8988T (cell line): ENCODE measurements at regions not wholly inside any gene's neighbourhood (a gene's known extent, or its start where the extent isn't known, plus 50 kb on each side); places are given as distances from the start of the nearest gene placed in this dataset.

Source experiments
- DNase-seq: peaks from one replicate; pipeline ENCODE4 v3.0.0; 2011

GRCh38 chr16:85312642-85313525, 200.6 kb upstream of the CIBAR2 start:
- DNase-seq: no peak

GRCh38 chr16:85313526-85314301, 201.4 kb upstream of the CIBAR2 start:
- DNase-seq: no peak

GRCh38 chr16:85314512-85314971, 202.3 kb upstream of the CIBAR2 start:
- DNase-seq: no peak

GRCh38 chr16:85315866-85316265, 203.6 kb upstream of the CIBAR2 start:
- DNase-seq: no peak

GRCh38 chr16:85316321-85316919, 204.1 kb upstream of the CIBAR2 start:
- DNase-seq: peak; percentile 89

- DNase-seq: no peak
Measured at GRCh38 chr16:85316944-85317343, 204.7 kb upstream of the CIBAR2 start.

- no peak for DNase-seq
Measured at GRCh38 chr16:85317704-85318103, 205.4 kb upstream of the CIBAR2 start.

GRCh38 chr16:85319208-85319983, 207.1 kb upstream of the CIBAR2 start:
- no peak for DNase-seq

GRCh38 chr16:85319984-85320440, 207.7 kb upstream of the CIBAR2 start:
- no peak for DNase-seq

- no peak for DNase-seq
Measured at GRCh38 chr16:85320677-85321385, 208.6 kb upstream of the CIBAR2 start.

GRCh38 chr16:85321509-85322271, 209.4 kb upstream of the CIBAR2 start:
- DNase-seq: no peak

GRCh38 chr16:85323230-85323960, 211.1 kb upstream of the CIBAR2 start:
- DNase-seq: no peak

GRCh38 chr16:85323961-85324253, 211.6 kb upstream of the CIBAR2 start:
- no peak for DNase-seq

GRCh38 chr16:85324488-85324887, 212.2 kb upstream of the CIBAR2 start:
- DNase-seq: no peak

- no peak for DNase-seq
Measured at GRCh38 chr16:85326113-85326793, 214.0 kb upstream of the CIBAR2 start.

GRCh38 chr16:85326794-85327181, 214.5 kb upstream of the CIBAR2 start:
- no peak for DNase-seq

- no peak for DNase-seq
Measured at GRCh38 chr16:85327731-85328675, 215.7 kb upstream of the CIBAR2 start.

- no peak for DNase-seq
Measured at GRCh38 chr16:85328676-85329058, 216.4 kb upstream of the CIBAR2 start.
